Neural progenitor cell (in vitro differentiated cells): ENCODE measurements at regions not wholly inside any gene's neighbourhood (a gene's known extent, or its start where the extent isn't known, plus 50 kb on each side); places are given as distances from the start of the nearest gene placed in this dataset.

Experiments used
- EZH2 ChIP-seq: fragments of 200-600 bp; sonication (generic); IDR thresholded peaks from 2 replicates; pipeline ENCODE4 v1.6.1; 2017; ENCODE audit warnings: antibody characterized with exemption, mild to moderate bottlenecking, moderate library complexity
- EZH2phosphoT487 ChIP-seq: fragments of 200-600 bp; sonication (generic); IDR thresholded peaks from 2 replicates; pipeline ENCODE4 v1.6.1; 2017; ENCODE audit warnings: antibody characterized with exemption
- TF ChIP-seq, protein P1 (sequence below): fragments of 200-600 bp; sonication (generic); IDR thresholded peaks from 2 replicates; pipeline ENCODE4 v1.5.1; 2017; ENCODE audit warnings: antibody characterized with exemption, mild to moderate bottlenecking

DNA sequence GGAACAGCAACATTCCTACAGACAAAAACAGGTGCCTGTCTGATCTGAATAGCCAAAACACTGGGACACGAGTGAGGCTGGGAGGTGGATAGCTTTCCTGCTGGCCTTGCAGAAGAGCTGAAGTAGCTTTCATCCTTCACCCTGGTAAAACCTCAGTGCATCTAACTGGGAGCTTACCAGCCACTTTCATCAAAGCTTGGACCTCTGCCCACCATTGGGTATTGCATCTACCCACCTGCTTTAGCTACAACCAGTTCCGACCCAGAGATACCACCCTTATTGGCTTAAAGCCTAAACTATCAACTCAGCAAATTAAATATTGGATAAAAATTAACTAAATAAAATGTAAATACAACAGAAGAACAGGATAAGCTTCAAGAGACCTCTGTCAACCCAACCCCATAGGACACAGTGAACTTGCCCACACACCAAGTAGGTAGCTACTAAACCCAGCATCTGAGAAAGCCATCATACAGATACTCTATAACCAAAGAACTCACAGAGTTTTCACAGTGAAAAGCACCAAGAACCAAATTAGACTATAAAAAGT, 866.3 kb downstream of the FSCB start:
- TF ChIP-seq, protein P1, sequence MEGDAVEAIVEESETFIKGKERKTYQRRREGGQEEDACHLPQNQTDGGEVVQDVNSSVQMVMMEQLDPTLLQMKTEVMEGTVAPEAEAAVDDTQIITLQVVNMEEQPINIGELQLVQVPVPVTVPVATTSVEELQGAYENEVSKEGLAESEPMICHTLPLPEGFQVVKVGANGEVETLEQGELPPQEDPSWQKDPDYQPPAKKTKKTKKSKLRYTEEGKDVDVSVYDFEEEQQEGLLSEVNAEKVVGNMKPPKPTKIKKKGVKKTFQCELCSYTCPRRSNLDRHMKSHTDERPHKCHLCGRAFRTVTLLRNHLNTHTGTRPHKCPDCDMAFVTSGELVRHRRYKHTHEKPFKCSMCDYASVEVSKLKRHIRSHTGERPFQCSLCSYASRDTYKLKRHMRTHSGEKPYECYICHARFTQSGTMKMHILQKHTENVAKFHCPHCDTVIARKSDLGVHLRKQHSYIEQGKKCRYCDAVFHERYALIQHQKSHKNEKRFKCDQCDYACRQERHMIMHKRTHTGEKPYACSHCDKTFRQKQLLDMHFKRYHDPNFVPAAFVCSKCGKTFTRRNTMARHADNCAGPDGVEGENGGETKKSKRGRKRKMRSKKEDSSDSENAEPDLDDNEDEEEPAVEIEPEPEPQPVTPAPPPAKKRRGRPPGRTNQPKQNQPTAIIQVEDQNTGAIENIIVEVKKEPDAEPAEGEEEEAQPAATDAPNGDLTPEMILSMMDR, result no peak
- no peak for TF ChIP-seq EZH2
- no peak for TF ChIP-seq EZH2phosphoT487
